ENCODE measurements at regions not wholly inside any gene's neighbourhood (a gene's known extent, or its start where the extent isn't known, plus 50 kb on each side); places are given as distances from the start of the nearest gene placed in this dataset.
"Not testable (repeated sequence)": the region's sequence is repeated elsewhere in the genome, so short reads cannot be mapped to it uniquely, and the experiment has no call there.

GRCh38 chr1:38488162-38488898 is 371.2 kb downstream of the RRAGC start:
- POLR2A ChIA-PET: no interaction called here

GRCh38 chr1:38487396-38487795 is 372.2 kb downstream of the RRAGC start:
- POLR2A ChIA-PET: no interaction called here
- CTCF ChIA-PET: no interaction called here

More at GRCh38 chr1:38488162-38488898, 371.2 kb downstream of the RRAGC start:
- CTCF ChIA-PET: no interaction called here

GRCh38 chr1:38486085-38486484 is 373.5 kb downstream of the RRAGC start:
- CTCF ChIA-PET: no interaction called here
- POLR2A ChIA-PET: no interaction called here

- ChIA-PET CTCF (interaction anchor here (1.3 kb wide), 1 partner anchor 8 kb away, joined by 3 read pairs; no protein-coding TSS in a partner anchor), POLR2A (no interaction called here)
Measured at GRCh38 chr1:38481871-38482826, 377.4 kb downstream of the RRAGC start.

GRCh38 chr1:38479662-38480061 is 379.9 kb downstream of the RRAGC start:
- CTCF ChIA-PET, POLR2A ChIA-PET: not testable (repeated sequence)

GRCh38 chr1:38477811-38478210 is 381.8 kb downstream of the RRAGC start:
- POLR2A ChIA-PET: no interaction called here
- CTCF ChIA-PET: no interaction called here

GRCh38 chr1:38476850-38477178 is 382.8 kb downstream of the RRAGC start:
- ChIA-PET POLR2A (no interaction called here), CTCF (no interaction called here)

- ChIA-PET CTCF (no interaction called here), POLR2A (no interaction called here)
Measured at GRCh38 chr1:38476111-38476849, 383.3 kb downstream of the RRAGC start.

GRCh38 chr1:38475624-38476005 is 384.0 kb downstream of the RRAGC start:
- CTCF ChIA-PET: no interaction called here
- POLR2A ChIA-PET: no interaction called here

GRCh38 chr1:38474738-38475623 is 384.6 kb downstream of the RRAGC start:
- ChIA-PET CTCF (no interaction called here), POLR2A (no interaction called here)

GRCh38 chr1:38466487-38466886 is 393.1 kb downstream of the RRAGC start:
- ChIA-PET CTCF (no interaction called here), POLR2A (no interaction called here)

- ChIA-PET POLR2A (no interaction called here), CTCF (no interaction called here)
Measured at GRCh38 chr1:38465460-38465859, 394.1 kb downstream of the RRAGC start.

- CTCF ChIA-PET: interaction anchor here (0.7 kb wide), 1 partner anchor 163 kb away, joined by 3 read pairs; no protein-coding TSS in a partner anchor
- POLR2A ChIA-PET: no interaction called here
Measured at GRCh38 chr1:38464071-38464661, 395.4 kb downstream of the RRAGC start.

- CTCF ChIA-PET: no interaction called here
- POLR2A ChIA-PET: no interaction called here
Measured at GRCh38 chr1:38463074-38463473, 396.5 kb downstream of the RRAGC start.

- ChIA-PET POLR2A (no interaction called here), CTCF (no interaction called here)
Measured at GRCh38 chr1:38456531-38456876, 403.1 kb downstream of the RRAGC start.

GRCh38 chr1:38455829-38456530 is 403.6 kb downstream of the RRAGC start:
- ChIA-PET POLR2A (no interaction called here), CTCF (no interaction called here)

GRCh38 chr1:38454749-38455441 is 404.7 kb downstream of the RRAGC start:
- CTCF ChIA-PET: no interaction called here
- POLR2A ChIA-PET: no interaction called here

GRCh38 chr1:38454236-38454635 is 405.3 kb downstream of the RRAGC start:
- ChIA-PET CTCF (no interaction called here), POLR2A (no interaction called here)
